Psoas muscle (tissue), 7 donors: ENCODE measurements at regions not wholly inside any gene's neighbourhood (a gene's known extent, or its start where the extent isn't known, plus 50 kb on each side); places are given as distances from the start of the nearest gene placed in this dataset.

Experiments
- ATAC-seq, 4 donors: fragments of 200-7000 bp; cut with Tn5 transposase; one replicate each; pipeline ENCODE4 v1.9.1; 2020; ENCODE audit warnings: moderate library complexity in 3 of 4, mild to moderate bottlenecking in 2 of 4
- DNase-seq, 2 donors: peaks; one replicate each; pipeline ENCODE4 v3.0.0-alpha.2; 2020
- H3K27ac ChIP-seq: fragments of 200-600 bp; one replicate; pipeline ENCODE4 v1.8.0; 2022
- H3K27me3 ChIP-seq, 3 donors: fragments of 200-600 bp in 1 of 3; one replicate each; pipeline versions ENCODE4 v1.6.1 to v1.8.0; 2013 to 2022; ENCODE audit warnings: low read length in 2 of 3, mild to moderate bottlenecking in 2 of 3, moderate library complexity in 1 of 3; ENCODE audit not compliant: insufficient read depth in 3 of 3
- H3K36me3 ChIP-seq, 2 donors: fragments of 200-600 bp in 1 of 2; one replicate each; pipeline versions ENCODE4 v1.6.1 to v1.8.0; 2013 to 2022; ENCODE audit warnings: low read depth in 1 of 2, mild to moderate bottlenecking in 1 of 2, moderate library complexity in 1 of 2; ENCODE audit not compliant: insufficient read depth in 1 of 2
- H3K4me1 ChIP-seq: fragments of 200-600 bp; one replicate; pipeline ENCODE4 v1.8.0; 2022
- H3K4me3 ChIP-seq: fragments of 200-600 bp; one replicate; pipeline ENCODE4 v1.8.0; 2022; ENCODE audit warnings: mild to moderate bottlenecking
- H3K9me3 ChIP-seq: fragments of 200-600 bp; one replicate; pipeline ENCODE4 v1.8.0; 2022
- WGBS, 3 donors: extraction: QIAGEN DNeasy Blood & Tissue Kit; methylation state at CpG; one replicate each; pipeline versions ENCODE4 v1.1.6 to v1.1.7; 2013; 5-methylcytosine and 5-hydroxymethylcytosine counted together
- intact Hi-C, 2 donors: fragments of 100-400 bp; cut with DNase I; formaldehyde crosslinking; loops; one replicate each; pipeline versions ENCODE4 v1.11.0 to v1.14.2; 2022
- TF ChIP-seq, protein P1 (sequence below): fragments of 200-600 bp; IDR thresholded peaks from one replicate; pipeline ENCODE4 v1.8.0; 2022; ENCODE audit warnings: antibody characterized with exemption
- donor health status: healthy with polysubstance abuse.
- donor health status: DM: no; HTN: no; CAD: no; lungs with moderate emphysema.
- donor health status: Bipolar disorder and iron deficiency.
- donor health status: healthy.
- donor health status: DM: yes; HTN: yes; CAD: no.
- donor health status: DM: no; HTN: no; CAD: no.
- donor health status: DM: yes; HTN: yes; CAD: no.

- no peaks in the 10 kb centered on the region for H3K36me3 ChIP-seq
- no peaks in the 10 kb centered on the region for H3K27me3 ChIP-seq
- DNase-seq, result no peak
- TF ChIP-seq, protein P1, sequence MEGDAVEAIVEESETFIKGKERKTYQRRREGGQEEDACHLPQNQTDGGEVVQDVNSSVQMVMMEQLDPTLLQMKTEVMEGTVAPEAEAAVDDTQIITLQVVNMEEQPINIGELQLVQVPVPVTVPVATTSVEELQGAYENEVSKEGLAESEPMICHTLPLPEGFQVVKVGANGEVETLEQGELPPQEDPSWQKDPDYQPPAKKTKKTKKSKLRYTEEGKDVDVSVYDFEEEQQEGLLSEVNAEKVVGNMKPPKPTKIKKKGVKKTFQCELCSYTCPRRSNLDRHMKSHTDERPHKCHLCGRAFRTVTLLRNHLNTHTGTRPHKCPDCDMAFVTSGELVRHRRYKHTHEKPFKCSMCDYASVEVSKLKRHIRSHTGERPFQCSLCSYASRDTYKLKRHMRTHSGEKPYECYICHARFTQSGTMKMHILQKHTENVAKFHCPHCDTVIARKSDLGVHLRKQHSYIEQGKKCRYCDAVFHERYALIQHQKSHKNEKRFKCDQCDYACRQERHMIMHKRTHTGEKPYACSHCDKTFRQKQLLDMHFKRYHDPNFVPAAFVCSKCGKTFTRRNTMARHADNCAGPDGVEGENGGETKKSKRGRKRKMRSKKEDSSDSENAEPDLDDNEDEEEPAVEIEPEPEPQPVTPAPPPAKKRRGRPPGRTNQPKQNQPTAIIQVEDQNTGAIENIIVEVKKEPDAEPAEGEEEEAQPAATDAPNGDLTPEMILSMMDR, result no peak
- ATAC-seq, result peak; percentile 35 to 82 (median 68)
- H3K4me3 ChIP-seq, result no peak overlapping the region
- intact Hi-C loops, result no loop called here
- no peaks in the 10 kb centered on the region for H3K9me3 ChIP-seq
- peak overlapping the region; percentile 41 for H3K27ac ChIP-seq
- H3K4me1 ChIP-seq, result peaks cover 12% of the 10 kb centered on the region
Measured at GRCh38 chr7:25829663-25830062, 322.3 kb upstream of the NFE2L3 start.

DNA sequence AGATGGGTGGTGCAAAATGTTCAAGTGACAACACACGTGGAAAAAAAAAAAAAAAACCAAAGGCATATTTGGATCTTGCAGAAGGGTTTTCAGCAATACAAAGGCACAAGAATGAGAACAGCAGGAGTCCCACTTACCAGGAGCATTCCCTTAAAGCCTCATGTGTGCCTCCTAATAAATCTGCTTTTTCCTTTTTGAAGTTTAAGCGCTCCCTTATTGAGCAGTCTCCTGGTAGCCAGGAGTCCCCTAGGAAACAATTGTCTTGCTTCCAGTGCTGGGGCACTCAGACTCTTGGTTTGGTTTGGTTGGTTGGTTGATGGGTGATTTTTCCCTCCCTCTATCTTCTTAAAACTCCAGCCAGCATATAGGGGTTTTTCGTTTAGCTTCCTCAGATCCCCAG is 321.8 kb upstream of the NFE2L3 start:
- no peak overlapping the region for H3K27ac ChIP-seq
- no peak for DNase-seq
- H3K36me3 ChIP-seq, result no peaks in the 10 kb centered on the region
- H3K4me1 ChIP-seq, result peaks cover 12% of the 10 kb centered on the region
- peak in 1 of 4 donors; percentile 17 for ATAC-seq
- WGBS, 3 donors, result 73 to 80% (median 80%) methylated on average over 3 of the region's 3 CpGs
- no peaks in the 10 kb centered on the region for H3K9me3 ChIP-seq
- TF ChIP-seq, protein P1, result no peak
- H3K4me3 ChIP-seq, result no peak overlapping the region
- intact Hi-C loops, result no loop called here
- H3K27me3 ChIP-seq, result no peaks in the 10 kb centered on the region

DNA sequence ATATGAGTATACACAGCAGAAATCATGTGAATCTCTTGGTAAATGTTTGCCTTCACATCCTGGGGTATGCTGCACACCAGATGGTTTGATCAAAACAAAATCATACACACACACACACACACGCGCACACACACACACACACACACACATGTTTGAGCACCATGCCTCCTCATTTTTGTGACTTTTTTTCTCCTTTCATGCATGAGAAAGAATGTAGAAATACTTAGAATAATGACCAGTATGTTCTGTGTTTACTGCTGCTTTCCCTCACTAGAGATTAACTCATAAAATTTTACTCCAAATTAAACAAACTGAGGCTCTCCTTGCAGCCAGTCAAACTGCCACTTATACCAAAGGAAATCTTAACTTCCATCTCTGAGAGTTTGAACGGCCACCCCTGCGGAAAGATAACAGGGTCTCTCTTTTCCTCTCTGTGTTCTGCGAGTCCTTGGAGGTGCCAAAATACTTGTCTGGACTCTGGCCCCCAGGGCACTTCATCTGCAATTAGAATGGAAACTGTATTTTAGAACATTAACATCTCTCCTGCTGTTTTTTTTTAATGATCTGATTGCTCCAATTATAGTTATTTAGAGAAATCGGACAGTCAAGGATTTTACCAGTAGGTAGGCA is 320.8 kb upstream of the NFE2L3 start:
- ATAC-seq (no peak), DNase-seq (no peak)
- H3K27ac ChIP-seq, result no peak overlapping the region
- H3K9me3 ChIP-seq, result no peaks in the 10 kb centered on the region
- peaks cover 12% of the 10 kb centered on the region for H3K4me1 ChIP-seq
- no peaks in the 10 kb centered on the region for H3K36me3 ChIP-seq
- TF ChIP-seq, protein P1, result no peak
- H3K27me3 ChIP-seq, result no peaks in the 10 kb centered on the region
- 80 to 89% (median 84%) methylated on average over 6 of the region's 6 CpGs for WGBS, 3 donors
- intact Hi-C loops, result no loop called here
- no peak overlapping the region for H3K4me3 ChIP-seq

DNA sequence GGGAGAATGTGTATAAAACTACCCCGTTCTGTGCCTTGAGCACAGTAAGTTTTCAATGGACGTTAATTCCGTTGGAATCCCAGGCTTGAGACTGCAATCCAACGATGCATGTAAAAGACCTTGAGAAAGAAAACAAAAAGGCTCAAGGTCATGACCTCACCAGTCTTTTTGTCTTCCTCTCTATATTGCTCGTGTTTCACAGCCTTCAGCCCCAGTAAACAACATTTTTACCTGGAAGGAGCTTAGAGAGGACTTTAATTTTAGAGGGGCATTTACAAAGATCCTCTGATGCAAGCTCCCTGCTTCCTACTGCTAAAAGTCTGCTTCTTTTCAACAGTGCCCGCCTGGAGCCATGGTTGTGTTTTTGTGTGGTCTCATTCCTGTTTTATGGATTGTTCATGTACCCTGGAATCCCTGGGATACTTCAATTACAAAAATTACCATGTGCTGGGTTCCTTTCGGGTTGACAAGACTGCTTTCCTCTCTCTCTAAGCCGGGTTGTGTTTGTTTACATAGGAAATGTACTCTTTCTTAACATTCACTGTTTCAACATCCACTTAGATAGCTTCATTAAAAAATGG is 320.1 kb upstream of the NFE2L3 start:
- ATAC-seq, result no peak
- intact Hi-C loops, result no loop called here
- TF ChIP-seq, protein P1, result no peak
- H3K9me3 ChIP-seq, result no peaks in the 10 kb centered on the region
- H3K27ac ChIP-seq, result no peak overlapping the region
- peaks cover 12% of the 10 kb centered on the region for H3K4me1 ChIP-seq
- no peak overlapping the region for H3K4me3 ChIP-seq
- H3K27me3 ChIP-seq, result no peaks in the 10 kb centered on the region
- no peaks in the 10 kb centered on the region for H3K36me3 ChIP-seq
- no peak for DNase-seq
- 57 to 66% (median 58%) methylated on average over 8 of the region's 8 CpGs for WGBS, 3 donors

DNA sequence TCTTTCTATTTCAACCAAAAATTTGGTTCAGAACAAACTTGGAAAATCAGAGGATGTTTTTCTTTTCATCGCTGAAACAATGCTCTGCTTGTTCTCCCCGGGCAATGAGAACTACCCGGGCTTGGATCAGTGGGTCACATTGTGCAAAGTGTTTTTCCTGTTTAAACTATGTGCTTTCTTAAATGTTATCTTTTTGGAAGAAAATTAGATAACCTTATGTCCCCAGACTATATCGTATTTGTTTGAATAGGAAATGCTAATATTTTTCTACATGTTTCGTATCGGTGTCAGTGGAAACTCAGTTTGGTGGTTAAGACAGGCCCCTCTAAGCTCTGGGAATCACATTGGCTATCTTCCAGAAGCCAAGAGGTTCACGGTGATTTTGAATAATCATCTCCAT is 319.5 kb upstream of the NFE2L3 start:
- intact Hi-C loops, result no loop called here
- WGBS, 3 donors, result 51 to 65% (median 57%) methylated on average over 7 of the region's 7 CpGs
- ATAC-seq (no peak), DNase-seq (no peak)
- Histone ChIP-seq H3K4me1 (peaks cover 12% of the 10 kb centered on the region), H3K9me3 (no peaks in the 10 kb centered on the region), H3K27ac (no peak overlapping the region), H3K27me3 (no peaks in the 10 kb centered on the region), H3K36me3 (no peaks in the 10 kb centered on the region), H3K4me3 (no peak overlapping the region)
- TF ChIP-seq, protein P1, result no peak
